Pancreas (tissue), 10 donors: ENCODE measurements at regions not wholly inside any gene's neighbourhood (a gene's known extent, or its start where the extent isn't known, plus 50 kb on each side); places are given as distances from the start of the nearest gene placed in this dataset.
A peak's percentile ranks its signal among the peaks of the same experiment; 100 is the strongest.

Experiments used
- ATAC-seq, 4 donors: fragments of 200-7000 bp; cut with Tn5 transposase; one replicate each; pipeline versions ENCODE4 v1.8.0 to v1.9.1; 2020; ENCODE audit warnings: mild to moderate bottlenecking in 4 of 4, moderate library complexity in 4 of 4
- DNase-seq, 6 donors: peaks; one replicate each; pipeline ENCODE4 v3.0.0-alpha.2; 2020
- FAIRE-seq: peaks from 2 replicates; lab custom pipeline; 2012; peaks lifted over from hg19 to GRCh38; lab: Jason Lieb, UNC
- H3K27ac ChIP-seq, 4 donors: fragments of 200-600 bp; sonication (generic); 1 replicate in 3 of 4; 2 replicates in 1 of 4; pipeline versions ENCODE4 v1.5.0 to v1.8.0; 2020
- H3K27me3 ChIP-seq, 4 donors: fragments of 200-600 bp; one replicate each; pipeline ENCODE4 v1.8.0; 2021
- H3K36me3 ChIP-seq, 3 donors: fragments of 200-600 bp; sonication (generic) in 1 of 3; one replicate each; pipeline versions ENCODE4 v1.5.0 to v1.8.0; 2020 to 2021
- H3K4me1 ChIP-seq, 3 donors: fragments of 200-600 bp; one replicate each; pipeline ENCODE4 v1.8.0; 2021
- H3K4me3 ChIP-seq, 4 donors: fragments of 200-600 bp; sonication (generic) in 2 of 4; one replicate each; pipeline versions ENCODE4 v1.5.0 to v1.8.0; 2020 to 2021
- H3K9me3 ChIP-seq, 4 donors: fragments of 200-600 bp; one replicate each; pipeline ENCODE4 v1.8.0; 2021
- WGBS, 2 donors: extraction: QIAGEN DNeasy Blood & Tissue Kit; methylation state at CpG; one replicate each; pipeline ENCODE4 v1.1.7; 2013; 5-methylcytosine and 5-hydroxymethylcytosine counted together
- intact Hi-C, 3 donors: fragments of 100-400 bp; cut with DNase I; formaldehyde crosslinking; loops; one replicate each; pipeline versions ENCODE4 v1.11.1 to v1.14.2; 2022
- TF ChIP-seq, protein P1 (sequence below), 4 donors: fragments of 200-600 bp; sonication (generic) in 3 of 4; IDR thresholded peaks; one replicate each; pipeline versions ENCODE4 v1.5.0 to v1.8.0; 2021; ENCODE audit warnings: antibody characterized with exemption in 4 of 4
- donor health status: healthy with polysubstance abuse.
- donor health status: DM: no; HTN: no; CAD: no; lungs with moderate emphysema.
- donor health status: DM: no; HTN: no; CAD: no.
- donor health status: control.
- donor health status: control.
- donor health status: Bipolar disorder and iron deficiency.
- donor health status: DM: yes; HTN: yes; CAD: no.
- donor health status: DM: no; HTN: no; CAD: no.
- donor health status: DM: no; HTN: no; CAD: no.
- donor health status: DM: yes; HTN: yes; CAD: no.

DNA sequence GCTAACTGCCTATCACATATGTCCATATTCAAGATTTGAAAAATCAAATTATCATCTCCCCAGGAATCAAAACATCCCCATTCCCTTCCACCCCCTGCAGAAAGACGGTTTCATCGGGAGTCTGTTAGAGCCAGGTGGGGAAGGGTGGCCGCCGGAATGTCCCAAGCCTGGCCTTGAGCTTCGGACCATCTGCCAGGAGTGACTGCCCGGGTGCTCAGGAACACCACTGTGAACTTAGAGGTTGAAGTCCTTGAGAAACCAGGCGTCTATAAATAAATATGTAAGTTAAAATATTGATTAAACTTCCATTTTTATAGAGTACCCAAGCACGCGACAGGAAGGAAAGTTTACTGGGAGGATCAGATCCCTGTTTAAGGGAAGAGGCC lies 250.8 kb downstream of the DLL1 start:
- 29 to 42% methylated on average over 9 of the region's 9 CpGs for WGBS, 2 donors
- Histone ChIP-seq H3K36me3 (no peaks in the 10 kb centered on the region), H3K4me3 (no peak overlapping the region), H3K27ac (no peak overlapping the region), H3K27me3 (no peaks in the 10 kb centered on the region), H3K4me1 (no peaks in the 10 kb centered on the region), H3K9me3 (no peaks in the 10 kb centered on the region)
- TF ChIP-seq, protein P1, sequence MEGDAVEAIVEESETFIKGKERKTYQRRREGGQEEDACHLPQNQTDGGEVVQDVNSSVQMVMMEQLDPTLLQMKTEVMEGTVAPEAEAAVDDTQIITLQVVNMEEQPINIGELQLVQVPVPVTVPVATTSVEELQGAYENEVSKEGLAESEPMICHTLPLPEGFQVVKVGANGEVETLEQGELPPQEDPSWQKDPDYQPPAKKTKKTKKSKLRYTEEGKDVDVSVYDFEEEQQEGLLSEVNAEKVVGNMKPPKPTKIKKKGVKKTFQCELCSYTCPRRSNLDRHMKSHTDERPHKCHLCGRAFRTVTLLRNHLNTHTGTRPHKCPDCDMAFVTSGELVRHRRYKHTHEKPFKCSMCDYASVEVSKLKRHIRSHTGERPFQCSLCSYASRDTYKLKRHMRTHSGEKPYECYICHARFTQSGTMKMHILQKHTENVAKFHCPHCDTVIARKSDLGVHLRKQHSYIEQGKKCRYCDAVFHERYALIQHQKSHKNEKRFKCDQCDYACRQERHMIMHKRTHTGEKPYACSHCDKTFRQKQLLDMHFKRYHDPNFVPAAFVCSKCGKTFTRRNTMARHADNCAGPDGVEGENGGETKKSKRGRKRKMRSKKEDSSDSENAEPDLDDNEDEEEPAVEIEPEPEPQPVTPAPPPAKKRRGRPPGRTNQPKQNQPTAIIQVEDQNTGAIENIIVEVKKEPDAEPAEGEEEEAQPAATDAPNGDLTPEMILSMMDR (IDR thresholded peaks at IDR 0.05) = no peak
- FAIRE-seq (no peak), ATAC-seq (no peak), DNase-seq (peak in 1 of 6 donors; percentile 23)
- intact Hi-C loops = no loop called here

DNA sequence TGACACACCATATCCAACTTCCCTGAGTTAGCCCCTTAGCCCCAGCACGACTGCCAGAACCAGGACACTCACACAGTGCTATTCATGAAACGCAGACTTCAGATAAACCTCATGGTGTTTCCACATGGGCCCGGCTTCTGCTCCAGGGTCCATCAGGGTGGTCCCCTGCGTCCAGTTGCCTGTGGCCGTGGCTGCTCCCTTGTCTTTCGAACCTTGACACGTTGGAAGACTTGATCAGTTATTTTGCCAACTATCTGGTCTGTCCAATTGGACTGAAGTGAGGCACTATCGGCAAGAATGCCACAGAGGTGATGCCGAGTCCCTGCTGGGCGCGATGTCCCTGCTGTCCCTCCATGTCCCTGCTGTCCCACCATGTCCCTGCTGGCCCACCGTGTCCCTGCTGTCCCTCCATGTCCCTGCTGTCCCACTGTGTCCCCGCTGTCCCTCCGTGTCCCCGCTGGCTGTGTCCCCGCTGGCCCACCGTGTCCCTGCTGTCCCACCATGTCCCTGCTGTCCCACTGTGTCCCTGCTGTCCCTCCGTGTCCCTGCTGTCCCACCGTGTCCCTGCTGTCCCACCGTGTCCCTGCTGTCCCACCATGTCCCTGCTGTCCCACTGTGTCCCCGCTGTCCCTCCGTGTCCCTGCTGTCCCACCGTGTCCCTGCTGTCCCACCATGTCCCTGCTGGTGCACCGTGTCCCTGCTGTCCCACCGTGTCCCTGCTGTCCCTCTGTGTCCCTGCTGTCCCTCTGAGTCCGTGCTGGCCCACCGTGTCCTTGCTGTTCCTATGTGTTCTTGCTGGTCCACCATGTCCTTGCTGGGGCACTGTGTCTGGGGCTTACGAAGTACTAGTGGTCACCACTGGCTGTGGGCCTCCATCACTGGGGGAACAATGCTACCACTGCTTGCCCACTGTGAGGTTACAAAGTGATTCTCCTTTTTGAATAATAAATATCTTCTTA lies 251.4 kb downstream of the DLL1 start:
- ATAC-seq (no peak), FAIRE-seq (no peak), DNase-seq (peak in 2 of 6 donors; percentile 23 to 45)
- H3K36me3 ChIP-seq = no peaks in the 10 kb centered on the region
- intact Hi-C loops = no loop called here
- no peak overlapping the region for H3K27ac ChIP-seq
- no peaks in the 10 kb centered on the region for H3K4me1 ChIP-seq
- TF ChIP-seq, protein P1 (IDR thresholded peaks at IDR 0.05) = no peak
- no peaks in the 10 kb centered on the region for H3K9me3 ChIP-seq
- 77 to 84% methylated on average over 25 to 28 of the region's 28 CpGs for WGBS, 2 donors
- no peak overlapping the region for H3K4me3 ChIP-seq
- H3K27me3 ChIP-seq = no peaks in the 10 kb centered on the region

DNA sequence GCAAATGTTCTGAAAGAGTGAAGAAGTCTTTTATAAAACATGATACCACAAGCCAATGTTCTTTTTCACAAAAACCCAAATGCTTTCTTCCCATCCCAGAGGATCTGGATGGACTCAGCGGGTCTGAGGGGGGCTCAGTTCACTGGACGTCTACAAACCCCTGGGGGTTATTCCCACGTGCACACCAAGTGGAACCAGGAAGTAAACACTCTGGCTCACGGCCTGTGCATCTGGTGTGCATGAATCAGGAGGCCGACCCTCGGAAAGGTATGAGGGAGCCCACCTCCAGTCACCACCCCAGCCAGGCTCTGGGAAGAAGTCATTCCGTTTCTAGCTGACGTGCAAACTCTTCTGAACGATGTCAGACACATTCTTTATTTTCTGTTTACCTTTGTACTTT lies 252.2 kb downstream of the DLL1 start:
- intact Hi-C loops = no loop called here
- no peak for DNase-seq
- Histone ChIP-seq H3K27me3 (no peaks in the 10 kb centered on the region), H3K27ac (no peak overlapping the region), H3K4me3 (no peak overlapping the region), H3K4me1 (no peaks in the 10 kb centered on the region), H3K9me3 (no peaks in the 10 kb centered on the region), H3K36me3 (no peaks in the 10 kb centered on the region)
- 59 to 73% methylated on average over 9 of the region's 9 CpGs for WGBS, 2 donors
- no peak for ATAC-seq
- no peak for FAIRE-seq
- TF ChIP-seq, protein P1 (IDR thresholded peaks at IDR 0.05) = no peak

DNA sequence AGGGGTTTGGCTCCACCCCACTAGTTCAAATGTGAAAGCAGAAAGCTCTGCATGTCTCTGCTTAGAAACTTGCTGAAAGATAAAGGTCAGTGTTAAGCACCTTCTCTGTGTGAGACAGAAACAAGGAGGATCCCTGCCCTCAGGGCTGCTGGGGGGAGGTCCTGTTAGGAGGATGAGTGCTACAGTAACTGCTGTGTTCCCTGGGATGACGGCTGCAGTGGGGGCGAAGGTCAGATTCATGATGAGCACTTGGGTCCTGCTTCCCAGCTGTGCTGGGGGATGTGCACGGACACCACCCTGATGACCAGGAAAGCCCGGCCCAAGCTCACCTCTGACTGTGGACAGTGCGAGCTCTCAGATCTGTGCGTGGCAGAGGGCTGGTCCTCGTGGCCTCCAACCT lies 252.6 kb downstream of the DLL1 start:
- no peaks in the 10 kb centered on the region for H3K9me3 ChIP-seq
- no peaks in the 10 kb centered on the region for H3K4me1 ChIP-seq
- ATAC-seq = no peak
- no peaks in the 10 kb centered on the region for H3K36me3 ChIP-seq
- H3K27ac ChIP-seq = no peak overlapping the region
- intact Hi-C loops = no loop called here
- TF ChIP-seq, protein P1 (IDR thresholded peaks at IDR 0.05) = no peak
- DNase-seq = peak in 2 of 6 donors; percentile 37 to 40
- H3K27me3 ChIP-seq = no peaks in the 10 kb centered on the region
- WGBS, 2 donors = 77 to 80% methylated on average over 7 of the region's 7 CpGs
- no peak overlapping the region for H3K4me3 ChIP-seq
- no peak for FAIRE-seq
